Skeletal muscle tissue (tissue), 3 donors: ENCODE measurements at regions not wholly inside any gene's neighbourhood (a gene's known extent, or its start where the extent isn't known, plus 50 kb on each side); places are given as distances from the start of the nearest gene placed in this dataset.
"Not testable (repeated sequence)": the region's sequence is repeated elsewhere in the genome, so short reads cannot be mapped to it uniquely, and the experiment has no call there.

Experiments used
- H3K27ac ChIP-seq: one replicate; pipeline ENCODE4 v1.7.0; 2013; ENCODE audit warnings: mild to moderate bottlenecking, low read depth, low read length, inconsistent platforms
- H3K27me3 ChIP-seq, 3 donors: one replicate each; pipeline ENCODE4 v1.7.0; 2013; ENCODE audit warnings: low read length in 3 of 3; ENCODE audit not compliant: control insufficient read depth in 3 of 3, insufficient read depth in 3 of 3
- H3K36me3 ChIP-seq, 3 donors: one replicate each; pipeline ENCODE4 v1.7.0; 2013; ENCODE audit warnings: low read length in 3 of 3; ENCODE audit not compliant: control insufficient read depth in 3 of 3, insufficient read depth in 3 of 3
- H3K4me1 ChIP-seq, 3 donors: one replicate each; pipeline ENCODE4 v1.7.0; 2013; ENCODE audit warnings: low read length in 3 of 3, mild to moderate bottlenecking in 3 of 3; ENCODE audit not compliant: control insufficient read depth in 3 of 3, insufficient read depth in 3 of 3
- H3K4me3 ChIP-seq, 3 donors: one replicate each; pipeline ENCODE4 v1.7.0; 2013; ENCODE audit warnings: low read length in 3 of 3
- H3K9ac ChIP-seq, 3 donors: one replicate each; pipeline ENCODE4 v1.7.0; 2013; ENCODE audit warnings: low read length in 3 of 3, mild to moderate bottlenecking in 3 of 3, moderate library complexity in 2 of 3, low read depth in 1 of 3
- H3K9me3 ChIP-seq, 3 donors: one replicate each; pipeline ENCODE4 v1.7.0; 2013; ENCODE audit warnings: low read length in 3 of 3; ENCODE audit not compliant: control insufficient read depth in 3 of 3
- donor health status: Osteomylitis.

GRCh38 chr5:21063146-21063545 lies 1075.1 kb upstream of the CDH18 start:
- H3K27ac ChIP-seq, result no peak overlapping the region
- no peak overlapping the region for H3K9ac ChIP-seq
- H3K36me3 ChIP-seq, result no peaks in the 10 kb centered on the region
- H3K4me1 ChIP-seq, result no peaks in the 10 kb centered on the region
- H3K4me3 ChIP-seq, result no peak overlapping the region
- no peaks in the 10 kb centered on the region for H3K27me3 ChIP-seq
- H3K9me3 ChIP-seq, result no peaks in the 10 kb centered on the region

- Histone ChIP-seq H3K4me1 (no peaks in the 10 kb centered on the region), H3K27ac (no peak overlapping the region), H3K27me3 (no peaks in the 10 kb centered on the region), H3K9me3 (no peaks in the 10 kb centered on the region), H3K36me3 (no peaks in the 10 kb centered on the region), H3K9ac (no peak overlapping the region), H3K4me3 (no peak overlapping the region)
Measured at GRCh38 chr5:21058289-21058688, 1070.3 kb upstream of the CDH18 start.

GRCh38 chr5:21051945-21052344 lies 1063.9 kb upstream of the CDH18 start:
- H3K4me1 ChIP-seq, result no peaks in the 10 kb centered on the region
- H3K27ac ChIP-seq, result no peak overlapping the region
- H3K4me3 ChIP-seq, result no peak overlapping the region
- no peak overlapping the region for H3K9ac ChIP-seq
- H3K9me3 ChIP-seq, result no peaks in the 10 kb centered on the region
- no peaks in the 10 kb centered on the region for H3K36me3 ChIP-seq
- H3K27me3 ChIP-seq, result no peaks in the 10 kb centered on the region

- Histone ChIP-seq H3K4me3 (no peak overlapping the region), H3K27me3 (no peaks in the 10 kb centered on the region), H3K9me3 (no peaks in the 10 kb centered on the region), H3K9ac (no peak overlapping the region), H3K36me3 (no peaks in the 10 kb centered on the region), H3K27ac (no peak overlapping the region), H3K4me1 (no peaks in the 10 kb centered on the region)
Measured at GRCh38 chr5:21049901-21050300, 1061.9 kb upstream of the CDH18 start.

- Histone ChIP-seq H3K36me3 (no peaks in the 10 kb centered on the region), H3K27me3 (no peaks in the 10 kb centered on the region), H3K9me3 (no peaks in the 10 kb centered on the region), H3K27ac (no peak overlapping the region), H3K4me1 (no peaks in the 10 kb centered on the region), H3K4me3 (no peak overlapping the region), H3K9ac (no peak overlapping the region)
Measured at GRCh38 chr5:21030981-21031380, 1043.0 kb upstream of the CDH18 start.

GRCh38 chr5:21024966-21025365 lies 1037.0 kb upstream of the CDH18 start:
- H3K27ac ChIP-seq, result no peak overlapping the region
- H3K9me3 ChIP-seq, result no peaks in the 10 kb centered on the region
- no peaks in the 10 kb centered on the region for H3K27me3 ChIP-seq
- no peak overlapping the region for H3K4me3 ChIP-seq
- no peaks in the 10 kb centered on the region for H3K4me1 ChIP-seq
- no peak overlapping the region for H3K9ac ChIP-seq
- no peaks in the 10 kb centered on the region for H3K36me3 ChIP-seq

GRCh38 chr5:21013237-21013636 lies 1025.2 kb upstream of the CDH18 start:
- no peaks in the 10 kb centered on the region for H3K36me3 ChIP-seq
- no peaks in the 10 kb centered on the region for H3K27me3 ChIP-seq
- no peaks in the 10 kb centered on the region for H3K9me3 ChIP-seq
- H3K27ac ChIP-seq, result no peak overlapping the region
- H3K4me3 ChIP-seq, result no peak overlapping the region
- H3K9ac ChIP-seq, result no peak overlapping the region
- no peaks in the 10 kb centered on the region for H3K4me1 ChIP-seq

GRCh38 chr5:21007781-21008180 lies 1019.8 kb upstream of the CDH18 start:
- Histone ChIP-seq H3K27me3 (no peaks in the 10 kb centered on the region), H3K9ac (no peak overlapping the region), H3K27ac (no peak overlapping the region), H3K36me3 (no peaks in the 10 kb centered on the region), H3K9me3 (no peaks in the 10 kb centered on the region), H3K4me1 (no peaks in the 10 kb centered on the region), H3K4me3 (no peak overlapping the region)

- H3K4me3 ChIP-seq, H3K27me3 ChIP-seq, H3K4me1 ChIP-seq, H3K36me3 ChIP-seq, H3K9me3 ChIP-seq, H3K9ac ChIP-seq, H3K27ac ChIP-seq: not testable (repeated sequence)
Measured at GRCh38 chr5:20988933-20989332, 1000.9 kb upstream of the CDH18 start.

- Histone ChIP-seq H3K27me3 (no peaks in the 10 kb centered on the region), H3K9ac (no peak overlapping the region), H3K4me3 (no peak overlapping the region), H3K9me3 (peaks cover 0 to 2% (median 0%) of the 10 kb centered on the region in 3 donors), H3K4me1 (no peaks in the 10 kb centered on the region), H3K36me3 (no peaks in the 10 kb centered on the region), H3K27ac (no peak overlapping the region)
Measured at GRCh38 chr5:20985754-20986153, 997.8 kb upstream of the CDH18 start.

- H3K36me3 ChIP-seq, result no peaks in the 10 kb centered on the region
- H3K27me3 ChIP-seq, result no peaks in the 10 kb centered on the region
- H3K4me1 ChIP-seq, result no peaks in the 10 kb centered on the region
- no peak overlapping the region for H3K9ac ChIP-seq
- H3K9me3 ChIP-seq, result no peaks in the 10 kb centered on the region
- H3K27ac ChIP-seq, result no peak overlapping the region
- no peak overlapping the region for H3K4me3 ChIP-seq
Measured at GRCh38 chr5:20974426-20974825, 986.4 kb upstream of the CDH18 start.
